Ovary (tissue), 7 donors: ENCODE measurements at regions not wholly inside any gene's neighbourhood (a gene's known extent, or its start where the extent isn't known, plus 50 kb on each side); places are given as distances from the start of the nearest gene placed in this dataset.

Experiments used
- DNase-seq, 5 donors: peaks; one replicate each; pipeline ENCODE4 v3.0.0-alpha.2; 2019 to 2020
- H3K27ac ChIP-seq, 2 donors: fragments of 200-600 bp; one replicate each; pipeline versions ENCODE4 v1.5.1 to v1.8.0; 2019 to 2022
- H3K27me3 ChIP-seq: fragments of 200-600 bp; one replicate; pipeline ENCODE4 v1.8.0; 2022
- H3K36me3 ChIP-seq: fragments of 200-600 bp; sonication (generic); one replicate; pipeline ENCODE4 v1.5.1; 2019
- H3K4me1 ChIP-seq: one replicate; pipeline ENCODE4 v1.8.1; 2013; ENCODE audit warnings: mild to moderate bottlenecking, moderate library complexity; ENCODE audit not compliant: insufficient read depth
- H3K4me3 ChIP-seq: fragments of 200-600 bp; sonication (generic); one replicate; pipeline ENCODE4 v1.5.1; 2017
- H3K9me3 ChIP-seq, 2 donors: fragments of 200-600 bp in 1 of 2; sonication (generic) in 1 of 2; one replicate each; pipeline versions ENCODE4 v1.5.1 to v1.8.1; 2013 to 2019; ENCODE audit warnings: mild to moderate bottlenecking in 1 of 2, moderate library complexity in 1 of 2
- EP300 ChIP-seq: sonication (generic); formaldehyde crosslinking; IDR thresholded peaks from one replicate; pipeline ENCODE4 v1.6.1; 2017; ENCODE audit warnings: antibody characterized with exemption
- POLR2A ChIP-seq: fragments of 450-650 bp; IDR thresholded peaks from one replicate; pipeline ENCODE4 v1.6.1; 2017; ENCODE audit warnings: antibody characterized with exemption, mild to moderate bottlenecking, moderate library complexity
- WGBS, 3 donors: extraction: QIAGEN DNeasy Blood & Tissue Kit in 1 of 3; methylation state at CpG; one replicate each; pipeline versions ENCODE4 v1.1.5 to v1.1.7; 2013 to 2017; 5-methylcytosine and 5-hydroxymethylcytosine counted together
- intact Hi-C, 4 donors: fragments of 100-400 bp; cut with DNase I; formaldehyde crosslinking; loops; one replicate each; pipeline versions ENCODE4 v1.11.0 to v1.15.1; 2022 to 2023
- TF ChIP-seq, protein P1 (sequence below), 3 donors: fragments of 450-650 bp in 2 of 3; fragments of 200-600 bp in 1 of 3; IDR thresholded peaks; one replicate each; pipeline versions ENCODE4 v1.5.1 to v1.8.0; 2016 to 2022; ENCODE audit warnings: antibody characterized with exemption in 3 of 3, mild to moderate bottlenecking in 1 of 3
- donor health status: DM: no; HTN: no; CAD: no; lungs with moderate emphysema.
- donor health status: DM: no; HTN: no; CAD: no.
- donor health status: Bipolar disorder and iron deficiency.
- donor health status: DM: no; HTN: no; CAD: no.
- donor health status: DM: yes; HTN: yes; CAD: no.

DNA sequence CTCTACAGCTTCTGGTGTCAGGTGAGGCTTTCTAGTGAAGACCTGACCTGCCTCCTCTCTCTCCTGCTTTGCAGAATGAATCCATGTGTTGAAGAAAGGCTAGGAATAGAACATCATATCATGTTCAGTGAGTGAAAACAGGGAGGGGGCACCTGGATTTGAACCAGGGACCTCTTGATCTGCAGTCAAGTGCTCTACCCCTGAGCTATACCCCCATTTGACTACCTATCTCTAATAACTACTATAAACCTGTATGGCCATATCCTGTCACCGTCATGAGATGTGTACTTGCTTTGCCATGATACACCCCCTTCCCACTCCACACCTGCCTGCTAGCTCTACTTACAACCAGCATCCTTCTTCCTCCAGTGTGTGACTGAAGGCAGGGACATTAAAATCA is 91.3 kb upstream of the ZNF746 start:
- TF ChIP-seq EP300 (no peak), POLR2A (no peak)
- TF ChIP-seq, protein P1, sequence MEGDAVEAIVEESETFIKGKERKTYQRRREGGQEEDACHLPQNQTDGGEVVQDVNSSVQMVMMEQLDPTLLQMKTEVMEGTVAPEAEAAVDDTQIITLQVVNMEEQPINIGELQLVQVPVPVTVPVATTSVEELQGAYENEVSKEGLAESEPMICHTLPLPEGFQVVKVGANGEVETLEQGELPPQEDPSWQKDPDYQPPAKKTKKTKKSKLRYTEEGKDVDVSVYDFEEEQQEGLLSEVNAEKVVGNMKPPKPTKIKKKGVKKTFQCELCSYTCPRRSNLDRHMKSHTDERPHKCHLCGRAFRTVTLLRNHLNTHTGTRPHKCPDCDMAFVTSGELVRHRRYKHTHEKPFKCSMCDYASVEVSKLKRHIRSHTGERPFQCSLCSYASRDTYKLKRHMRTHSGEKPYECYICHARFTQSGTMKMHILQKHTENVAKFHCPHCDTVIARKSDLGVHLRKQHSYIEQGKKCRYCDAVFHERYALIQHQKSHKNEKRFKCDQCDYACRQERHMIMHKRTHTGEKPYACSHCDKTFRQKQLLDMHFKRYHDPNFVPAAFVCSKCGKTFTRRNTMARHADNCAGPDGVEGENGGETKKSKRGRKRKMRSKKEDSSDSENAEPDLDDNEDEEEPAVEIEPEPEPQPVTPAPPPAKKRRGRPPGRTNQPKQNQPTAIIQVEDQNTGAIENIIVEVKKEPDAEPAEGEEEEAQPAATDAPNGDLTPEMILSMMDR (IDR thresholded peaks at IDR 0.05): no peak
- 91 to 96% (median 93%) methylated on average over 1 of the region's 1 CpG for WGBS, 3 donors
- DNase-seq: no peak
- intact Hi-C loops: no loop called here
- no peaks in the 10 kb centered on the region for H3K4me1 ChIP-seq
- no peaks in the 10 kb centered on the region for H3K27me3 ChIP-seq
- peaks cover 0 to 6% of the 10 kb centered on the region in 2 donors for H3K9me3 ChIP-seq
- H3K4me3 ChIP-seq: no peak overlapping the region
- H3K27ac ChIP-seq: no peak overlapping the region
- no peaks in the 10 kb centered on the region for H3K36me3 ChIP-seq

DNA sequence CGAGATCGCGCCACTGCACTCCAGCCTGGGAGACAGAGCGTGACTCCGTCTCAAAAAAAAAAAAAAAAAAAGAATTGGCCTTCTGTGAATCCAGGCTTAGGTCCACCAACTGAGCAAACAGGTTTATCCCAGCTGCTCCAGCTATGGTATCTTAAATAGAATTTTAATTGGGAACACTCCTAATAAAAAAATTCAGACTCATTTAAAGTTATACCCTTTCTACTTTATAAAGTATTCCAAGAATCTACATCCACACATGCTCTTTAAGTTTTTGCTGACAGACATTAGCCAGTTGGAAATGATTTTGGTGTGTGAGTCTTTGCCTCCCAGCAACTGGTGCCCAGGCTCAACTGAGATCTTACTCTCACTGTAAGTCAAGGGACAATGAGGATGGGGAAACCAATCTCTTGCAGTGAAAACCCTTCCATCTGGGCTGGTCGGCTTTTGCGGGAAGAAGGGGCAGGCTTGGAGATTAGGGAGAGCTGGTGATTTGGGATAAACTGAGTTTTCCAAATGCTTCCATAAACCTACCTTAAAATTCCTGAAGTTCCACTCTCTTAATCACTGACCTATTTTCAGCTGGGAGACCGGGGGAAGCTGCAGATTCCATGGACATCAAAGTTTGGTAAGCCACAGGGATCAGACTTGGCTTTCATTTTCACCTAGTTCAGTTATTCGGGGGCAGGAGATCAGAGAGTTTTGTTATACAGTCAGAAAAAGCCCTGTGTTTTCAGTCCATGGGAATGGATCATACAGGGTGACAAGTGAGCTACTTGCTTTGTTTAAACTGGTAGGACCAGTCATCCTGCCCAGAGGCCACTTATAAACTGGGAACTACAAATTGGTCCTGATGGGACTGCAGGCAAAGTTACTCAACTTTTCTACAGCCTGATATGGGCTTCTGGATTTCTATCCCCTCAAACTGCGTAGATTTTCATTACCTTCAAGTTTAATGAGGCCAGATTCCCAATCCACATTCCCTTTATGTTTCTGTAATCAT is 89.3 kb upstream of the ZNF746 start:
- 86 to 91% (median 86%) methylated on average over 10 of the region's 10 CpGs for WGBS, 3 donors
- Histone ChIP-seq H3K36me3 (no peaks in the 10 kb centered on the region), H3K9me3 (peaks cover 0 to 7% of the 10 kb centered on the region in 2 donors), H3K27ac (no peak overlapping the region), H3K27me3 (no peaks in the 10 kb centered on the region), H3K4me3 (no peak overlapping the region), H3K4me1 (no peaks in the 10 kb centered on the region)
- no peak for TF ChIP-seq POLR2A
- TF ChIP-seq, protein P1 (IDR thresholded peaks at IDR 0.05): no peak
- TF ChIP-seq EP300: no peak
- intact Hi-C loops: no loop called here
- DNase-seq: no peak

DNA sequence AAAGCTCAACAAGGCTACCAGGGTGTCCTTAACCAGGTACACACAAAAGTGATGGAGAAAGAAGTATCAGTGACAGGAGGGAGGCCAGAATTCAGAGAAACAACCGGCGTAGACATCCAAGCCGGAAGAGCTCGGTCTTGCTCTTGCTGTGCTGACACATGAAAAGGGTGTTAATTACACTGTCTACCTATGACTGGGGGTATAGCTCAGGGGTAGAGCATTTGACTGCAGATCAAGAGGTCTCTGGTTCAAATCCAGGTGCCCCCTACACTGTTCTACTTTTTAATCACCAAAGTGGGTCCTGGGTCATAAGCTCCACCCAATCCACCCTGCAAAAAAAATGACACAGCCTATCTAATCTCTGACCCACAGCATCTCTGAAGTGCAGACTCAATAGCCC is 86.9 kb upstream of the ZNF746 start:
- no peak for TF ChIP-seq POLR2A
- TF ChIP-seq EP300: no peak
- TF ChIP-seq, protein P1 (IDR thresholded peaks at IDR 0.05): no peak
- peaks cover 0 to 20% of the 10 kb centered on the region in 2 donors for H3K9me3 ChIP-seq
- intact Hi-C loops: no loop called here
- WGBS, 3 donors: 94 to 99% (median 97%) methylated on average over 4 of the region's 4 CpGs
- no peaks in the 10 kb centered on the region for H3K36me3 ChIP-seq
- no peaks in the 10 kb centered on the region for H3K4me1 ChIP-seq
- no peak for DNase-seq
- H3K27me3 ChIP-seq: no peaks in the 10 kb centered on the region
- no peak overlapping the region for H3K27ac ChIP-seq
- H3K4me3 ChIP-seq: no peak overlapping the region

DNA sequence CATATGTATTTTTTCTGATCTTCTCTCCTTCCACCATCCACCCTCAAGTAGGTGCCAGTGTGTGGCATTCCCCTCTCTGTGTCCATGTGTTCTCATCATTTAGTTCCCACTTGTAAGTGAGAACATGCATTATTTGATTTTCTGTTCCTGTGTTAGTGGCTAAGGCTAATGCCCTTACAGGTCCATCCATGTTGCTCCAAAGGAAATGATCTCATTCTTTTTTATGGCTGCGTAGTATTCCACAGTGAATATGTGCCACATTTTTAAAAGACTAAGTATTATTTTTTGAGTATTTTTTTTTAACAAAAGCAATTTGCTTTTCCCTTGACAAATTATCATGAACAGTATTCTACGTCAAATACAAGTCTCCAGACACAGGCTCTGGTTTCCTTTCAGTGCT is 86.4 kb upstream of the ZNF746 start:
- Histone ChIP-seq H3K4me1 (no peaks in the 10 kb centered on the region), H3K27ac (no peak overlapping the region), H3K9me3 (peaks cover 0 to 24% of the 10 kb centered on the region in 2 donors), H3K36me3 (no peaks in the 10 kb centered on the region), H3K4me3 (no peak overlapping the region), H3K27me3 (no peaks in the 10 kb centered on the region)
- WGBS, 3 donors: 97 to 99% (median 97%) methylated on average over 2 of the region's 2 CpGs
- intact Hi-C loops: no loop called here
- DNase-seq: no peak
- no peak for TF ChIP-seq EP300
- TF ChIP-seq POLR2A: no peak
- TF ChIP-seq, protein P1 (IDR thresholded peaks at IDR 0.05): no peak
